ENCODE measurements at regions not wholly inside any gene's neighbourhood (a gene's known extent, or its start where the extent isn't known, plus 50 kb on each side); places are given as distances from the start of the nearest gene placed in this dataset.

DNA sequence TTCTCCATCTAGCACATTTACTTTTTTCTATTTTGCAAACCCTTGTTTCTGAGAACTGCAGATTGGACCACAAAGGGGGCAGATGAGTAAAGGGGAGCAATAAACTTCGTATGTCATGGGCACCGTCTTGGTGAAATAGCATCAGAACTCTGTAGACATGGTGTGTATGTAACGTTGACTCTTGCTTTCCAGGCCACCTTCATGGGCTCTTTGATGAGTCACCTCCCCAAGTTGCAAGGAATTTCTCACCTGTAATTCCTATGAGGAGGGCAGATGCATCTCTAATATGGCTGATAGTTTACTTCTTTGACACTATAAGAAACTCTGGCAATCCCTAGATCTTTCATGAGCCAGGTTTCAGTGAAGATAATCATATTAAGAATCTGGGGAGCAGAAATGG lies 163.4 kb upstream of the PLPPR1 start:
- H3K79me2 ChIP-seq (ENCODE audit: low read length), result no peaks in the 10 kb centered on the region
- H2AFZ ChIP-seq (ENCODE audit: low read length), result no peak overlapping the region
- no peaks in the 10 kb centered on the region for H3K27me3 ChIP-seq (ENCODE audit: low read length)
- no peaks in the 10 kb centered on the region for H3K9me2 ChIP-seq (replicated peaks; ENCODE audit: low read length)
- H3K9me3 ChIP-seq (ENCODE audit: low read length), result no peaks in the 10 kb centered on the region
- CTCF ChIA-PET, result no interaction called here
- no peak overlapping the region for H3K4me2 ChIP-seq (ENCODE audit: low read length)
- intact Hi-C loops (cut with micrococcal nuclease), result no loop called here
- H3K4me1 ChIP-seq (ENCODE audit: insufficient read depth, low read length), result no peaks in the 10 kb centered on the region
- TF ChIP-seq, protein P1, sequence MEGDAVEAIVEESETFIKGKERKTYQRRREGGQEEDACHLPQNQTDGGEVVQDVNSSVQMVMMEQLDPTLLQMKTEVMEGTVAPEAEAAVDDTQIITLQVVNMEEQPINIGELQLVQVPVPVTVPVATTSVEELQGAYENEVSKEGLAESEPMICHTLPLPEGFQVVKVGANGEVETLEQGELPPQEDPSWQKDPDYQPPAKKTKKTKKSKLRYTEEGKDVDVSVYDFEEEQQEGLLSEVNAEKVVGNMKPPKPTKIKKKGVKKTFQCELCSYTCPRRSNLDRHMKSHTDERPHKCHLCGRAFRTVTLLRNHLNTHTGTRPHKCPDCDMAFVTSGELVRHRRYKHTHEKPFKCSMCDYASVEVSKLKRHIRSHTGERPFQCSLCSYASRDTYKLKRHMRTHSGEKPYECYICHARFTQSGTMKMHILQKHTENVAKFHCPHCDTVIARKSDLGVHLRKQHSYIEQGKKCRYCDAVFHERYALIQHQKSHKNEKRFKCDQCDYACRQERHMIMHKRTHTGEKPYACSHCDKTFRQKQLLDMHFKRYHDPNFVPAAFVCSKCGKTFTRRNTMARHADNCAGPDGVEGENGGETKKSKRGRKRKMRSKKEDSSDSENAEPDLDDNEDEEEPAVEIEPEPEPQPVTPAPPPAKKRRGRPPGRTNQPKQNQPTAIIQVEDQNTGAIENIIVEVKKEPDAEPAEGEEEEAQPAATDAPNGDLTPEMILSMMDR (conservative IDR thresholded peaks at IDR 0.05; ENCODE audit: low read depth, low read length), result no peak
- no peak for TF ChIP-seq EZH2phosphoT487 (IDR thresholded peaks at IDR 0.05; ENCODE audit: borderline replicate concordance, low read length)
- TF ChIP-seq EZH2 (IDR thresholded peaks at IDR 0.05; ENCODE audit: low read length, unreplicated experiment), result no peak
- BruUV-seq (replicated peaks), result no TSS peak
- no peak overlapping the region for H3K27ac ChIP-seq (ENCODE audit: low read length)
- no peak for ATAC-seq
- H3K4me3 ChIP-seq (ENCODE audit: low read length), result no peak overlapping the region
- no peaks in the 10 kb centered on the region for H3K36me3 ChIP-seq (ENCODE audit: low read depth, low read length)
- H3F3A ChIP-seq (ENCODE audit: low read length, unreplicated experiment), result no peaks in the 10 kb centered on the region
- DNase-seq, result no peak
- H4K20me1 ChIP-seq (ENCODE audit: low read length), result no peaks in the 10 kb centered on the region
- H3K9ac ChIP-seq (ENCODE audit: low read length), result no peak overlapping the region
- POLR2A ChIA-PET (ENCODE audit: unreplicated experiment), result no interaction called here

DNA sequence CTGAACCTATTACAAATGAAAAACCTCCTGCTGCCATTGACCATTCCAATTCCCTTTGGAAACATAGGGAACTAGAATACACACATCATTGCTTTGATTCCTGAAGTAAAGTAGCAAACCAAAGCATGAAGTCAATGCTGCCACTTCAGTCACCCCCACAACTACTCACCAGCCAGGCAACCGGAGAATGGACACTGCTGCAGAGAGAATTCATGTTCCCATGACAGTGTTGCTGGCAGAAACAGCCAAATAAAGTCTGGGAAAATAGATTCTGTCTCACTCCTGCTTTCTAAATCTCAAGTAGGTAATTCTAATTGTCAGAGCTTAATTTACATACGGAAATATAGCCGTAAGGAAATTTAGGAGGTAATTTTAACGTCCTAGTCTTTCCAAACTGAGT lies 162.9 kb upstream of the PLPPR1 start:
- no peaks in the 10 kb centered on the region for H3K79me2 ChIP-seq (ENCODE audit: low read length)
- H3F3A ChIP-seq (ENCODE audit: low read length, unreplicated experiment), result no peaks in the 10 kb centered on the region
- TF ChIP-seq EZH2 (IDR thresholded peaks at IDR 0.05; ENCODE audit: low read length, unreplicated experiment) (no peak), EZH2phosphoT487 (IDR thresholded peaks at IDR 0.05; ENCODE audit: borderline replicate concordance, low read length) (no peak)
- TF ChIP-seq, protein P1 (conservative IDR thresholded peaks at IDR 0.05; ENCODE audit: low read depth, low read length), result no peak
- H3K4me1 ChIP-seq (ENCODE audit: insufficient read depth, low read length), result no peaks in the 10 kb centered on the region
- no peaks in the 10 kb centered on the region for H3K27me3 ChIP-seq (ENCODE audit: low read length)
- no peak overlapping the region for H3K27ac ChIP-seq (ENCODE audit: low read length)
- H2AFZ ChIP-seq (ENCODE audit: low read length), result no peak overlapping the region
- no peaks in the 10 kb centered on the region for H3K9me3 ChIP-seq (ENCODE audit: low read length)
- BruUV-seq (replicated peaks), result no TSS peak
- H3K9ac ChIP-seq (ENCODE audit: low read length), result no peak overlapping the region
- ChIA-PET POLR2A (ENCODE audit: unreplicated experiment) (no interaction called here), CTCF (no interaction called here)
- no peak overlapping the region for H3K4me2 ChIP-seq (ENCODE audit: low read length)
- H3K4me3 ChIP-seq (ENCODE audit: low read length), result no peak overlapping the region
- H3K36me3 ChIP-seq (ENCODE audit: low read depth, low read length), result no peaks in the 10 kb centered on the region
- ATAC-seq, result no peak
- H4K20me1 ChIP-seq (ENCODE audit: low read length), result no peaks in the 10 kb centered on the region
- H3K9me2 ChIP-seq (replicated peaks; ENCODE audit: low read length), result no peaks in the 10 kb centered on the region
- intact Hi-C loops (cut with micrococcal nuclease), result no loop called here
- DNase-seq, result no peak

DNA sequence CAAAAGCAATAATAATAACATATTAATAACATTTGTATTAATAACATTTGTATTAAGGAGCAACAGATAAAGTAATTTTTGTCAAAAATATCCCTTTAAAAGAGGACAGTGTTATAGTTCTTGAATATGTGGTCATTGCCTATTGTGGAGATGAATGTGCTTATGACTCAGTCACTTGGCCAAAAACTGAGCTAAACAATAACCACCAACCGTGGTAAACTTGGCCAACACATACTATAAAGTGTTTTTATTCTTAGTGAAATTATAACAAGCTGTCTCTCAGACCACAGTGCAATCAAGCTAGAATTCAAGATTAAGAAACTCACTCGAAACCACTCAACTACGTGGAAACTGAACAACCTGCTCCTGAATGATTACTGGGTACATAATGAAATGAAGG lies 159.2 kb upstream of the PLPPR1 start:
- no peaks in the 10 kb centered on the region for H3F3A ChIP-seq (ENCODE audit: low read length, unreplicated experiment)
- no peaks in the 10 kb centered on the region for H3K27me3 ChIP-seq (ENCODE audit: low read length)
- H3K36me3 ChIP-seq (ENCODE audit: low read depth, low read length), result no peaks in the 10 kb centered on the region
- TF ChIP-seq, protein P1 (conservative IDR thresholded peaks at IDR 0.05; ENCODE audit: low read depth, low read length), result no peak
- TF ChIP-seq EZH2phosphoT487 (IDR thresholded peaks at IDR 0.05; ENCODE audit: borderline replicate concordance, low read length) (no peak), EZH2 (IDR thresholded peaks at IDR 0.05; ENCODE audit: low read length, unreplicated experiment) (no peak)
- no peaks in the 10 kb centered on the region for H4K20me1 ChIP-seq (ENCODE audit: low read length)
- ATAC-seq, result no peak
- ChIA-PET POLR2A (ENCODE audit: unreplicated experiment) (no interaction called here), CTCF (no interaction called here)
- intact Hi-C loops (cut with micrococcal nuclease), result no loop called here
- no peak overlapping the region for H2AFZ ChIP-seq (ENCODE audit: low read length)
- H3K4me3 ChIP-seq (ENCODE audit: low read length), result no peak overlapping the region
- DNase-seq, result no peak
- H3K4me2 ChIP-seq (ENCODE audit: low read length), result no peak overlapping the region
- H3K79me2 ChIP-seq (ENCODE audit: low read length), result no peaks in the 10 kb centered on the region
- BruUV-seq (replicated peaks), result no TSS peak
- H3K9me2 ChIP-seq (replicated peaks; ENCODE audit: low read length), result no peaks in the 10 kb centered on the region
- H3K4me1 ChIP-seq (ENCODE audit: insufficient read depth, low read length), result no peaks in the 10 kb centered on the region
- no peaks in the 10 kb centered on the region for H3K9me3 ChIP-seq (ENCODE audit: low read length)
- H3K27ac ChIP-seq (ENCODE audit: low read length), result no peak overlapping the region
- no peak overlapping the region for H3K9ac ChIP-seq (ENCODE audit: low read length)

Measured in PC-3 (cell line).